ENCODE measurements at regions not wholly inside any gene's neighbourhood (a gene's known extent, or its start where the extent isn't known, plus 50 kb on each side); places are given as distances from the start of the nearest gene placed in this dataset.

DNA sequence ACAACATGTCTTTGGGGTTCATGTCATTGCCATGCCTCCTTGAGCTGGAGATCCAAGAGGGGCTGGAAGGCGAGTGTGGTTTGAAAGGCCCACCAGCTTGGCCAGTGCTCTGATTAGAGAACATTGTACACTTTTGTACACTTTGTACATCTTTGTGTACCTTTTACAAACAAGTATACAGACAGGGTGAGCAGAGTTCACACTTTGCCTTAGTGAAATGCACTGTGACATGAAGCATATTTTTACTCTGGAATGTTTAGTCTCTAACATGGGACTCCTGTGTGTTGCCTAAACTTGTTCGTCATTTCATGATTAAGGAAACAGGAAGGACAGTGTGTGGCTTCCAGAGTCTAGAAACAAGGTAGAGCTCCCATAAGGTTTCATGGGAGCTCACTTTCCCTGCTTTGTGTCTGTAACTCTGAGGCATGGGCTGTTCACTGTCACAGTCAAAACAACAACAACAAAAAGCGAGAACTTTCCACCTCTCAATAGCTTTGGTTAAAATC is 225.8 kb upstream of the SOX4 start:
- no peaks in the 10 kb centered on the region for H3K9me2 ChIP-seq (ENCODE audit: low read depth, low read length)
- TF ChIP-seq, protein P1, sequence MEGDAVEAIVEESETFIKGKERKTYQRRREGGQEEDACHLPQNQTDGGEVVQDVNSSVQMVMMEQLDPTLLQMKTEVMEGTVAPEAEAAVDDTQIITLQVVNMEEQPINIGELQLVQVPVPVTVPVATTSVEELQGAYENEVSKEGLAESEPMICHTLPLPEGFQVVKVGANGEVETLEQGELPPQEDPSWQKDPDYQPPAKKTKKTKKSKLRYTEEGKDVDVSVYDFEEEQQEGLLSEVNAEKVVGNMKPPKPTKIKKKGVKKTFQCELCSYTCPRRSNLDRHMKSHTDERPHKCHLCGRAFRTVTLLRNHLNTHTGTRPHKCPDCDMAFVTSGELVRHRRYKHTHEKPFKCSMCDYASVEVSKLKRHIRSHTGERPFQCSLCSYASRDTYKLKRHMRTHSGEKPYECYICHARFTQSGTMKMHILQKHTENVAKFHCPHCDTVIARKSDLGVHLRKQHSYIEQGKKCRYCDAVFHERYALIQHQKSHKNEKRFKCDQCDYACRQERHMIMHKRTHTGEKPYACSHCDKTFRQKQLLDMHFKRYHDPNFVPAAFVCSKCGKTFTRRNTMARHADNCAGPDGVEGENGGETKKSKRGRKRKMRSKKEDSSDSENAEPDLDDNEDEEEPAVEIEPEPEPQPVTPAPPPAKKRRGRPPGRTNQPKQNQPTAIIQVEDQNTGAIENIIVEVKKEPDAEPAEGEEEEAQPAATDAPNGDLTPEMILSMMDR (IDR thresholded peaks at IDR 0.05; ENCODE audit: low read length), result no peak
- TF ChIP-seq EZH2 (IDR thresholded peaks at IDR 0.05; ENCODE audit: borderline replicate concordance, low read length), result no peak

DNA sequence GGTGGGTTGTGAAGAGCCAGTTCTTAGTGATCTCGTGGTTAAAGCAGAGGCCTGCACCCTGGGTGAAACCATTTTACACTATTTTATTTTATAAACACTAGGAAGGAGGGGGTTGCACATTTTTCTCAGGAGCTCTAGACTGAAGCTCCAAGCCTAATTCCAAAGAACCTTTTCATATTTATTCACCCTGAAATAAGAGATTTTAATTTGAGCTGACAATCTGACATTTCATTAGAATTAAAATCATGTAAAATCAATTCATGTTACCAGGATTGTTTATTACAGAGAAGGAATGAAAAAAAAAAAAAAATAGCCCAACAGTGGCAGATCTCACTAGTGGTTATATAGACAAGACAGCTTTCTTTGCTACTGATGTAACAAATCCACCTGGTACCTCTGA is 222.5 kb upstream of the SOX4 start:
- no peaks in the 10 kb centered on the region for H3F3A ChIP-seq (ENCODE audit: insufficient read depth, low read length)
- no peak overlapping the region for H3K9ac ChIP-seq (ENCODE audit: low read length)
- H3K4me1 ChIP-seq (ENCODE audit: insufficient read depth, low read length, severe bottlenecking), result no peaks in the 10 kb centered on the region
- no peak overlapping the region for H3K4me2 ChIP-seq (ENCODE audit: low read length)
- peaks cover 4% of the 10 kb centered on the region; the same call in 1 of the 2 replicates for H3K27me3 ChIP-seq (ENCODE audit: insufficient read depth, low read length)
- no peaks in the 10 kb centered on the region for H3K36me3 ChIP-seq (ENCODE audit: insufficient read depth, low read length)
- H4K20me1 ChIP-seq (ENCODE audit: insufficient read depth, low read length), result no peaks in the 10 kb centered on the region
- H2AFZ ChIP-seq (ENCODE audit: low read length), result no peak overlapping the region
- no peak overlapping the region for H3K27ac ChIP-seq (ENCODE audit: low read depth, low read length, poor library complexity, severe bottlenecking)
- no peaks in the 10 kb centered on the region for H3K9me2 ChIP-seq (ENCODE audit: low read depth, low read length)
- no peak overlapping the region for H3K4me3 ChIP-seq (ENCODE audit: low read depth, low read length, poor library complexity, severe bottlenecking)
- no peaks in the 10 kb centered on the region for H3K79me2 ChIP-seq (ENCODE audit: insufficient read depth, low read length)
- TF ChIP-seq EZH2 (IDR thresholded peaks at IDR 0.05; ENCODE audit: borderline replicate concordance, low read length), result no peak
- TF ChIP-seq, protein P1 (IDR thresholded peaks at IDR 0.05; ENCODE audit: low read length), result no peak
- H3K9me3 ChIP-seq (ENCODE audit: low read length), result no peaks in the 10 kb centered on the region

More for the DNA sequence above, 225.8 kb upstream of the SOX4 start:
- Histone ChIP-seq H3F3A (ENCODE audit: insufficient read depth, low read length) (no peaks in the 10 kb centered on the region), H3K79me2 (ENCODE audit: insufficient read depth, low read length) (no peaks in the 10 kb centered on the region), H4K20me1 (ENCODE audit: insufficient read depth, low read length) (no peaks in the 10 kb centered on the region), H2AFZ (ENCODE audit: low read length) (no peak overlapping the region), H3K4me2 (ENCODE audit: low read length) (no peak overlapping the region), H3K9ac (ENCODE audit: low read length) (no peak overlapping the region), H3K4me1 (ENCODE audit: insufficient read depth, low read length, severe bottlenecking) (no peaks in the 10 kb centered on the region), H3K36me3 (ENCODE audit: insufficient read depth, low read length) (no peaks in the 10 kb centered on the region), H3K27ac (ENCODE audit: low read depth, low read length, poor library complexity, severe bottlenecking) (no peak overlapping the region), H3K4me3 (ENCODE audit: low read depth, low read length, poor library complexity, severe bottlenecking) (no peak overlapping the region), H3K9me3 (ENCODE audit: low read length) (no peaks in the 10 kb centered on the region), H3K27me3 (ENCODE audit: insufficient read depth, low read length) (peaks cover 4% of the 10 kb centered on the region; the same call in 1 of the 2 replicates)

DNA sequence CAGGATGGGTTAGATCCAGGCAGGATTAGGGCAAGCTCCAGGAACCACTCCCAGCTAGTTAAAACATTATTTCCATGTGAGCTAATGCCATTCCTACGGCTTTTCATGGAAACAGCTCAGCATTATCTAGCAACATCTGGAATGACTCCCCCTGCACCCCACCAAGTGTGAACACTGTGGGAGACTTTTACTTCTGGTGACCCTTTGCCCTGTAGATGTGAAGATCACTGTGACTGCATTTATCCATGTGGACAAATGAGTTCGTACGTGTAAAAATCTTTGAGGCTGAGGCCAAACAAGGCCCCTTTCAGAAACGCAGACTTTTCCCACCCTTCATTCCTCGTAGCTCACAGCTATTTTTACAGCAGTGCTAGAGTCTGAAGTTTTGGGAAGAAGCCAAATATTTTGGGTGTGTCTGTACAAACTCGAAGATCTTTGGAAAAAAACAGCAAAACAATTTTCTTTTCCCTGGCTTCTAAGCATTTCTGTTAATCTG is 221.8 kb upstream of the SOX4 start:
- Histone ChIP-seq H3K4me1 (ENCODE audit: insufficient read depth, low read length, severe bottlenecking) (no peaks in the 10 kb centered on the region), H3K79me2 (ENCODE audit: insufficient read depth, low read length) (no peaks in the 10 kb centered on the region), H3K36me3 (ENCODE audit: insufficient read depth, low read length) (no peaks in the 10 kb centered on the region), H4K20me1 (ENCODE audit: insufficient read depth, low read length) (no peaks in the 10 kb centered on the region), H2AFZ (ENCODE audit: low read length) (no peak overlapping the region), H3K9ac (ENCODE audit: low read length) (no peak overlapping the region), H3K27me3 (ENCODE audit: insufficient read depth, low read length) (peaks cover 4% of the 10 kb centered on the region; the same call in 1 of the 2 replicates), H3K4me2 (ENCODE audit: low read length) (no peak overlapping the region), H3F3A (ENCODE audit: insufficient read depth, low read length) (no peaks in the 10 kb centered on the region), H3K9me2 (ENCODE audit: low read depth, low read length) (no peaks in the 10 kb centered on the region), H3K4me3 (ENCODE audit: low read depth, low read length, poor library complexity, severe bottlenecking) (no peak overlapping the region), H3K9me3 (ENCODE audit: low read length) (no peaks in the 10 kb centered on the region), H3K27ac (ENCODE audit: low read depth, low read length, poor library complexity, severe bottlenecking) (no peak overlapping the region)
- TF ChIP-seq EZH2 (IDR thresholded peaks at IDR 0.05; ENCODE audit: borderline replicate concordance, low read length), result no peak
- TF ChIP-seq, protein P1 (IDR thresholded peaks at IDR 0.05; ENCODE audit: low read length), result no peak

Measured in OCI-LY1 (cell line).